ENCODE measurements at regions not wholly inside any gene's neighbourhood (a gene's known extent, or its start where the extent isn't known, plus 50 kb on each side); places are given as distances from the start of the nearest gene placed in this dataset.
"Not testable (repeated sequence)": the region's sequence is repeated elsewhere in the genome, so short reads cannot be mapped to it uniquely, and the experiment has no call there.

DNA sequence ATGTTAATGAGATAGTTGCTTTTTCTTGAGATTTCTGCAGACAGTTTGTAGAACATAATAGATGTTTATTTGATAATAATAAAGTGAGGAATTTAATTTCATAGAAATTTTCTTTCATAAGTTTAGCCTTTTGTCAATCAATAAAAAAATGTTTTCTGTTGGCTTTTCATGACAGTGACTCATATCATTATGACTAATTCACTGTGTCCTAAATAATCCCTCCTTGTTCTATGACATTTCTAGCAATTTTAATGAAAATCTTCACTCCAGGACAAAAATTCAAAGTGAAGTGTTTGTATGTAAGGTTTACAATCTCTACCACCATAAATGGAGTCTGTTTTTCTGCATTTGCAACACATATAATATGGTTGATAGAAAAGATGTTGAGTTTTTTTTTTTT lies 109.9 kb downstream of the UTRN start:
- DNase-seq (ENCODE audit: low read depth in 2 of 2), result no peak

- DNase-seq (ENCODE audit: low read depth in 2 of 2), result no peak
Observed at GRCh38 chr6:144395826-144396225, 110.7 kb downstream of the UTRN start.

GRCh38 chr6:144397141-144397540 lies 112.0 kb downstream of the UTRN start:
- no peak for DNase-seq (ENCODE audit: low read depth in 2 of 2)

DNA sequence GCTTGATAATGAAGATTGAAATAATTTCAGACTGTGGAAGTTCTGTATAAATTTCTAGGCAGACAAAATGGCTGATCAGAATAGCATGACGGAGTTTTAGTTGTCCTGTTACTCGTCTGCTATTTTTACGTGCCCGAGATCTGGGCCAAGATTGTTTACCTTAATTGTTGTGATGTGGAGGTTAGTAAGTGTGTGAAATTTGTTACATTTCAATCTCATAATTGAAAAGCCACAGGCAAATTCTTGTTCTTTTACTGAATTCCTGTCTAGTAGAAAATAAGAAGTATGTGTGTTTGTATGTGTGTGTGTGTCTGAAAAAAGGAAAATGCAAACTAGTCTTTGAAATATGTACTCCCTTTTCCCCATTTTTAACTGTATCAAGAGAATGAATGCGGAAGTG lies 115.2 kb downstream of the UTRN start:
- no peak for DNase-seq (ENCODE audit: low read depth in 2 of 2)

- DNase-seq (ENCODE audit: low read depth in 2 of 2), result no peak
Observed at GRCh38 chr6:144401736-144402733, 116.9 kb downstream of the UTRN start.

DNA sequence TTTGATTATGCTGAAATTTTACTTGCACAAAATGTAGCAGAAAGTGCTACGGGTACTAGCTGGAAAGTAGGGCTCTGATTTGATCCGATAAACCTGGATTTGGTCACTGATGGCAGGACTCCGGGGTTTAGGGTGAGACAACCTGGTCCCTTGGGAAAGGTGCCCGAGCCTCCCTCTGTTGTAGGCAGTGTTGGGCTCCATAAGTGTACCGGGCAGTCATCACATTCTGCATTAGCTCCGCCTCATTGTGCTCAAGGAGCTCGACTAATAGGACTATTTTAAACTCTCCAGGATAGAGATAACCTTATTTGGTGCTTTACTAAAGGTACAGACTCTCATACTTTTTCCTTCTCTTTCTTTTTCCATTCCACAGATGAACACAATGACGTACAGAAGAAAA lies 117.6 kb downstream of the UTRN start:
- no peak for DNase-seq (ENCODE audit: low read depth in 2 of 2)

DNA sequence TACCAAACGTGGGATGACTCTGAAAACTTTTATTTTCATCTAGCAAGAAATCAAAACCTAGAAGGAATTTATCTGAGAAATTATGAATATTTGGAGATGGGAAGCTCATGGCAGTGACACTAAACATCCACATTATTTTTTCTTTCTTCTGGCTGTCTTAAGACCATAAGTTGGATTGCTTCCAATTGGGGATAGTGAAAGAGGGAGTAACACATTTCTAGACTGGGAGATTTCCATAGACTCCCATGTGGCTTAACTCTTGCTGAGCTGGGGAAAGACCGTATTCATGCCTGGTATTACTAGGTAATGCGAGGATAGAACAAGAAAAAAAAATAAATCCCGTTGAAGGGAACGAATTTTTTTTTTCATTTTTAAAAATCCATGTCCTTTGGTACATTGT lies 120.0 kb downstream of the UTRN start:
- no peak for DNase-seq (ENCODE audit: low read depth in 2 of 2)

GRCh38 chr6:144406796-144407195 lies 121.7 kb downstream of the UTRN start:
- DNase-seq (ENCODE audit: low read depth in 2 of 2), result no peak

DNA sequence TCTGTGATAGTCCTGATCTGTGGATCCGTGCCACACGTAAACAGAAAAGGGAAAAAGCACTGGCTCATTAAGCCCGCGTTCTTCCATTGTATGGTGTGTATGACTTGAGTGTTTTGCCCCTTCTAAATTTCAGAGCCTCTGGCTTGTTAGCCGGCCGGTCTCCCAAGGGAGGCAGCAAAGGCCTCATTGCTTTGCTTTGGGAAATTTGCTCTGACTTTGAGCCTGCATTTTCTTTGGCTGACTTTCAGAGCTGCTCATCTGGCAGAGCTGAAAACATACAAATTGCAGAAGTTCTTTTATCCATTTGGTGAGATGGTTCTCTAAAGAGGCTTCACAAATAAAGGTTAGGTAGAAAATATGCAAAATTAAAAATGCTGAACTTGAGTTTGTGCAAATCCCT lies 123.0 kb downstream of the UTRN start:
- DNase-seq (ENCODE audit: low read depth in 2 of 2), result no peak

DNA sequence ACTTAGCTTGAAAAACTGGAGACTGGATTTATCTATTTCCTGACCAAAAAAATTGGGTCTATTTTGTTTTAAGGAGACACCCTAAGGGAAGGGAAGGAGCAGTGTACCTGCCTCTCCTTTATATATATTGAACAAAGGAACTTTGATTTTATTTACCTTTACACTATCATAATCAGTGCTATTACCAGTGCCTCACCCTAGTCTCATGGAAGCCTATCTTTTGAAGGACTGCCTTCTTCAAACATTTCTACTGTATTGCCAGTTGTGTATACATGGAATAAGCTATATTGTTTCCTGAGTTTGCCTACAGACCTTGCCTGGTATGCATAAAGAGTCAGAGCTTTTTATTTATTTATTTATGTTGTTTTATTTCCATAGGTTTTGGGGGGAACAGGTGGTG lies 124.9 kb downstream of the UTRN start:
- no peak for DNase-seq (ENCODE audit: low read depth in 2 of 2)

DNA sequence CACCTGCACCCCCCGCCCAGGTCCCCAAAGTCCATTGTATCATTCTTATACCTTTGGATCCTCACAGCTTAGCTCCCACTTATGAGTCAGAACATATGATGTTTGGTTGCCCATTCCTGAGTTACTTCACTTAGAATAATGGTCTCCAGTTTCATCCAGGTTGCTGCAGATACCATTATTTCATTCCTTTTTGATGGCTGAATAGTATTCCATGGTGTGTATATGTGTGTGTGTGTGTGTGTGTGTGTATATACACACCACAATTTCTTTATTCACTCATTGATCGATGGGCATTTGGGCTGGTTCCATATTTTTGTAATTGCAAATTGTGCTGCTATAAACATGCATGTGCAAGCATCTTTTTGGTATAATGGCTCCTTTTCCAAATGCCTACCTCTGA lies 125.4 kb downstream of the UTRN start:
- not testable (repeated sequence) for DNase-seq (ENCODE audit: low read depth in 2 of 2)

- no peak for DNase-seq (ENCODE audit: low read depth in 2 of 2)
Observed at GRCh38 chr6:144411531-144412165, 126.5 kb downstream of the UTRN start.

GRCh38 chr6:144413418-144413817 lies 128.3 kb downstream of the UTRN start:
- no peak for DNase-seq (ENCODE audit: low read depth in 2 of 2)

DNA sequence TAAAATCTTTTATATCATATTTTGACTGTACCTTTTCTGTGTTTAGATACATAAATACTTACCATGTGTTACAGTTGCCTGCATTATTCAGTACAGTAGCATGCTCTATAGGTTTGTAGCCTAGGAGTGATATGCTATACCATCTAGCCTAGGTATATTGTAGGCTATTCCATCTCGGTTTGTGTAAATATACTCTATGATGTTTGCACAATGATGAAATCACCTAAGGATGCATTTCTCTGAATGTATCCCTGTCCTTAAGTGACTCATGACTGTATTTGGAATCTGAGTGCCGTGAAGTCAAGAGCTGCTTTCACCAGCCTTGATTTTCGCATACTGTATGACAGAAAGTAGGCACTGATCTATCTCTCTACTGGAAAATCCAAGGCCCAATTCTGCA lies 129.9 kb downstream of the UTRN start:
- DNase-seq (ENCODE audit: low read depth in 2 of 2), result no peak

DNA sequence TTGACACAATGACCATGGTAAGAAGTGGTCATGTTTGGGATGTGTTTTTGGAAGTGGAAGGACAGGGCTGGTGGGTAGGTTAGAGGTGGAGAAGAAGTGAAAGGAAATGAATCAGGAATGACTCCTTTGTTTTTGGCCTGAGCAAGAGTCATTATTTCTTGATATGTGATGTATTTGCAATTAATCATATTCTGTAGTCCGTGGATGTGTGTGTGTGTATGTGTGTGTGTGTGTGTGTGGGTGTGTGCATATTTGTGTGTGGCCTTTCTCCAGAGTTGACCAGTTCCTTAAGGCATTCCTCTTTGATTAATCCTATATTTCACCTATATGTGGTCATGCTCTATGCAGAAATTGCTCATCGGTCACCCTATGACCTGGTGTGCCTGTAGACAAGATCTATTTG lies 130.7 kb downstream of the UTRN start:
- DNase-seq (ENCODE audit: low read depth in 2 of 2), result no peak

- no peak for DNase-seq (ENCODE audit: low read depth in 2 of 2)
Observed at GRCh38 chr6:144416244-144416643, 131.1 kb downstream of the UTRN start.

GRCh38 chr6:144416773-144417172 lies 131.6 kb downstream of the UTRN start:
- no peak for DNase-seq (ENCODE audit: low read depth in 2 of 2)

- DNase-seq (ENCODE audit: low read depth in 2 of 2), result no peak
Observed at GRCh38 chr6:144417681-144418080, 132.5 kb downstream of the UTRN start.

GRCh38 chr6:144418959-144419545 lies 133.9 kb downstream of the UTRN start:
- no peak for DNase-seq (ENCODE audit: low read depth in 2 of 2)

DNA sequence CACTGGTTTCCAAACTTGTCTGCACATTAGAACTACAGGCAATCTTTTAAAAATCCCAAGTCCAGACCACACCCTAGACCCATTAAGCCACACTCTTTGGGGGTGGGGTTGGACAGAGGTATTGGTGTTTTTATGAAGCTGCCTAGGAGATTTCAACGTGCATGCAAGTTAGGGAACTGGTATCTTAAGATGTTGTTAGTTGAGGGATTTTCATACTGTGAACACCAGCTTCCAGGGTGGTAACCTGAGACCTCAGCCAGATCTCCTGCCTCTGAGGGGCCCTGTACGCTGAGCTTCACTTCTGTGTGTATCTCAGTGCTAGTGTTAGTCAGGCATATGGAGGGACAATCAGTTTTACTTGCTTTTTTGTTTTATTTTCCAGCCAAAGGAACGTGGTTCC lies 138.0 kb downstream of the UTRN start:
- DNase-seq (ENCODE audit: low read depth in 2 of 2), result no peak

DNA sequence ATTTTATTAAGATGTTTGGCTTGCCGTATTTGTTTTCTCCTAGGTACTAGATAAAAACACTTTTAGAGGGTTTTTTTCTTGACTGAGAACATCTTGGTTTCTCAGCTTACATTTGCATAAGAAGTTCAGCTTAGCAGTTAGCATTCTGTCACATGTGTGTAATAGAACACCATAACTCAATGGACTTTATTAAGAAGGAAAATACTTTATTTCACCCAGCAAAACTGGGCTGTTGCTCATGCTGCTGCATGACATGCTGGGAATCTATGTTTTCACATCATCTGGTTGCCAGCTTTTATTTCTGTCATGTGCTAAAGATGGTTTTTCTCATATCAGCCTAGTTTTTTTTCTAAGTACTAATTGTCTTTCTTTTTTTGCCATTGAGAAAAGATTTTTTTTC lies 144.6 kb downstream of the UTRN start:
- DNase-seq (ENCODE audit: low read depth in 2 of 2), result no peak

- not testable (repeated sequence) for DNase-seq (ENCODE audit: low read depth in 2 of 2)
Observed at GRCh38 chr6:144433446-144433845, 148.3 kb downstream of the UTRN start.

All from stimulated activated CD8-positive, alpha-beta memory T cell treated with anti-CD3 and anti-CD28 coated beads, Interleukin-15, amount 100 ng/mL, for 4 hours (primary cell).